ENCODE measurements at regions not wholly inside any gene's neighbourhood (a gene's known extent, or its start where the extent isn't known, plus 50 kb on each side); places are given as distances from the start of the nearest gene placed in this dataset.

- no peak overlapping the region for H3K27ac ChIP-seq
- no peak for TF ChIP-seq ZFX (IDR thresholded peaks at IDR 0.05)
- TF ChIP-seq, protein P1, sequence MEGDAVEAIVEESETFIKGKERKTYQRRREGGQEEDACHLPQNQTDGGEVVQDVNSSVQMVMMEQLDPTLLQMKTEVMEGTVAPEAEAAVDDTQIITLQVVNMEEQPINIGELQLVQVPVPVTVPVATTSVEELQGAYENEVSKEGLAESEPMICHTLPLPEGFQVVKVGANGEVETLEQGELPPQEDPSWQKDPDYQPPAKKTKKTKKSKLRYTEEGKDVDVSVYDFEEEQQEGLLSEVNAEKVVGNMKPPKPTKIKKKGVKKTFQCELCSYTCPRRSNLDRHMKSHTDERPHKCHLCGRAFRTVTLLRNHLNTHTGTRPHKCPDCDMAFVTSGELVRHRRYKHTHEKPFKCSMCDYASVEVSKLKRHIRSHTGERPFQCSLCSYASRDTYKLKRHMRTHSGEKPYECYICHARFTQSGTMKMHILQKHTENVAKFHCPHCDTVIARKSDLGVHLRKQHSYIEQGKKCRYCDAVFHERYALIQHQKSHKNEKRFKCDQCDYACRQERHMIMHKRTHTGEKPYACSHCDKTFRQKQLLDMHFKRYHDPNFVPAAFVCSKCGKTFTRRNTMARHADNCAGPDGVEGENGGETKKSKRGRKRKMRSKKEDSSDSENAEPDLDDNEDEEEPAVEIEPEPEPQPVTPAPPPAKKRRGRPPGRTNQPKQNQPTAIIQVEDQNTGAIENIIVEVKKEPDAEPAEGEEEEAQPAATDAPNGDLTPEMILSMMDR (conservative IDR thresholded peaks at IDR 0.05): no peak
Measured at GRCh38 chr2:175500255-175500654, 318.7 kb upstream of the ATP5MC3 start.

DNA sequence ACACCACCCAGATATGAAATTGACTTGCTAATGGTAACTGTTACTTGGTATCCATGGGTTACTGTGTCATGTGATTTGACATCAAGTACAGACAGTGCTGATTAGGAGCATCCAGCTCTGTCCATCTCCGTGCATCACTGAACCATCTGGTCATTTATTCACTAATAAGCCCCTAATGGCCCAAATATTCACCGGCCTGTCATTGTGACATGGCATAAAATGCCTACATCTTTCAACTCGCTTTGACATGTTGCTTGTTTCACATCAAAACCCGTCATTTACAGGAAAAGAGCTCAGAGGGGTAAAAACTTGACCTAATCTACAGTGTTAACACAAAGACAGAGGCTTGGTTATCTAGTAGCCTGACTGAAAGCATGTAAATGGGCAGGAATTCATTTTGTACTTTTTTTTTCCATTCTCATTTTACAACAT, 308.9 kb upstream of the ATP5MC3 start:
- TF ChIP-seq ZFX (IDR thresholded peaks at IDR 0.05): no peak
- TF ChIP-seq, protein P1 (conservative IDR thresholded peaks at IDR 0.05): no peak
- H3K27ac ChIP-seq: no peak overlapping the region

DNA sequence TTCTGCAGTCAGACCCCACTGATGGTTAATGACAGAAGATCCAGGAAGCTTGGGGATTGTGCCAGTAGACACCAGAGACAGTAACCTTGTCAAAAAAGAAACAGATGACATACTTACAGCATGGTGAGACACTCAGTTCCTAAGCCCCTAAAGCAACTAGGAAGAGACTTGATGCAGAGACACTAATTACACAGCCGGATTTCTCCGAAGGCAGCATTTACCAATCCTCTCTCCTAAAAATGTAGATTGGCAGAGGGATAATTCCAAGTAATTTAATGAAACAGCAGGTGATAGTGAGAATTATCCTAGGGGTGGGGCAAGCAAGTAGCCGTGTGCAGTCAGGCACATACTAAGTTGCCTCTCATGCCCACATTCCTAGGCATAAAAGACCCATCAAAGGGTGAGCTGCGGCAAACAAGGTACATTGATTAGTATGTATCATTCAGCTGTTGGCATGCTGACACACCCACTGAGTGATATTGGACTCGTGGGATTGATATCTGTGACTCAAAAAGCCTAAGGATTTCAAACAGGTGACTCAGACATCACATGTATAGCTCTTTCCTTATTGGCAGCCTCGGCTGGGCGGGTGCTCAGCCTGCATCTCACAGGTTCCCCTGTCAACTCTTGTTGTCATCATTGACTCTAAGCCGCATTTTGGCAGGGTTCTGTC, 296.7 kb upstream of the ATP5MC3 start:
- TF ChIP-seq ZFX (IDR thresholded peaks at IDR 0.05): no peak
- TF ChIP-seq, protein P1 (conservative IDR thresholded peaks at IDR 0.05): no peak

GRCh38 chr2:175476948-175477347, 295.4 kb upstream of the ATP5MC3 start:
- no peak for TF ChIP-seq ZFX (IDR thresholded peaks at IDR 0.05)
- TF ChIP-seq, protein P1 (conservative IDR thresholded peaks at IDR 0.05): no peak
- H3K27ac ChIP-seq: no peak overlapping the region

More for the DNA sequence above, 296.7 kb upstream of the ATP5MC3 start:
- no peak overlapping the region for H3K27ac ChIP-seq

GRCh38 chr2:175476374-175476773, 294.9 kb upstream of the ATP5MC3 start:
- no peak overlapping the region for H3K27ac ChIP-seq
- TF ChIP-seq, protein P1 (conservative IDR thresholded peaks at IDR 0.05): no peak
- no peak for TF ChIP-seq ZFX (IDR thresholded peaks at IDR 0.05)

GRCh38 chr2:175475130-175475529, 293.6 kb upstream of the ATP5MC3 start:
- TF ChIP-seq, protein P1 (conservative IDR thresholded peaks at IDR 0.05): no peak
- no peak for TF ChIP-seq ZFX (IDR thresholded peaks at IDR 0.05)

GRCh38 chr2:175468431-175469098, 287.1 kb upstream of the ATP5MC3 start:
- no peak overlapping the region for H3K27ac ChIP-seq
- no peak for TF ChIP-seq ZFX (IDR thresholded peaks at IDR 0.05)
- TF ChIP-seq, protein P1 (conservative IDR thresholded peaks at IDR 0.05): no peak

More at GRCh38 chr2:175475130-175475529, 293.6 kb upstream of the ATP5MC3 start:
- no peak overlapping the region for H3K27ac ChIP-seq

Data from C4-2B (cell line).